IPS-15b (cell line): ENCODE measurements at regions not wholly inside any gene's neighbourhood (a gene's known extent, or its start where the extent isn't known, plus 50 kb on each side); places are given as distances from the start of the nearest gene placed in this dataset.

Experiments
- H3K27me3 ChIP-seq: one replicate; pipeline ENCODE4 v1.6.1; 2013; ENCODE audit warnings: low read length; ENCODE audit not compliant: control insufficient read depth, insufficient read depth
- H3K36me3 ChIP-seq: one replicate; pipeline ENCODE4 v1.6.1; 2013; ENCODE audit warnings: low read length; ENCODE audit not compliant: control insufficient read depth, insufficient read depth
- H3K4me1 ChIP-seq: one replicate; pipeline ENCODE4 v1.6.1; 2013; ENCODE audit warnings: mild to moderate bottlenecking, low read length; ENCODE audit not compliant: control insufficient read depth, insufficient read depth
- H3K4me3 ChIP-seq: one replicate; pipeline ENCODE4 v1.5.1; 2013; ENCODE audit warnings: low read depth, low read length
- H3K9ac ChIP-seq: one replicate; pipeline ENCODE4 v1.6.1; 2013; ENCODE audit warnings: low read depth, mild to moderate bottlenecking, low read length
- H3K9me3 ChIP-seq: one replicate; pipeline ENCODE4 v1.6.1; 2013; ENCODE audit warnings: mild to moderate bottlenecking, low read length; ENCODE audit not compliant: control insufficient read depth, insufficient read depth

GRCh38 chr5:138663561-138663960 lies 88.4 kb upstream of the HSPA9 start:
- Histone ChIP-seq H3K4me1 (no peaks in the 10 kb centered on the region), H3K36me3 (no peaks in the 10 kb centered on the region), H3K9ac (no peak overlapping the region), H3K9me3 (no peaks in the 10 kb centered on the region), H3K4me3 (no peak overlapping the region), H3K27me3 (no peaks in the 10 kb centered on the region)

DNA sequence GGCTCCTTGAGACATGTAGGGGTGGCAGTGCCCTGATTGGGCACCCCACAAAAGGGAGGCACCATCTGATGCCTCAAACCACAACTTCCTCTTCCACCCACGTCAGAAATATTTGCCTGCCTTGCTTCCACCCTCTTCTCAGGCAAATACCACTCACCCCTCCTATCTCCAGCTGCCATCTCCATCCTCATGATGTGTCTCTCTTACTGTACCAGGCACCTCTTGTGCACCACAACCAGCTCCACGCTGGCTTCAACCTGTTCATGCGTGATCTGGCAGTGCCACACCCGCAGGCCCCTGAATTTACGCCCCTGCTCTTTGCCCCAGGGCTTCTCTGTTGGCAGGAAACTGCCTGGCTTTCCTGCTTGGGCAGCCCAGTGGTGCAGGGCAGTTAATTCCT lies 87.8 kb upstream of the HSPA9 start:
- H3K27me3 ChIP-seq: no peaks in the 10 kb centered on the region
- H3K9ac ChIP-seq: no peak overlapping the region
- no peak overlapping the region for H3K4me3 ChIP-seq

GRCh38 chr5:138662599-138662998 lies 87.4 kb upstream of the HSPA9 start:
- Histone ChIP-seq H3K4me1 (no peaks in the 10 kb centered on the region), H3K9me3 (no peaks in the 10 kb centered on the region), H3K27me3 (no peaks in the 10 kb centered on the region), H3K9ac (no peak overlapping the region), H3K36me3 (no peaks in the 10 kb centered on the region), H3K4me3 (no peak overlapping the region)

More for the DNA sequence above, 87.8 kb upstream of the HSPA9 start:
- Histone ChIP-seq H3K4me1 (no peaks in the 10 kb centered on the region), H3K9me3 (no peaks in the 10 kb centered on the region), H3K36me3 (no peaks in the 10 kb centered on the region)

- Histone ChIP-seq H3K9ac (no peak overlapping the region), H3K4me1 (no peaks in the 10 kb centered on the region), H3K9me3 (no peaks in the 10 kb centered on the region), H3K27me3 (no peaks in the 10 kb centered on the region), H3K4me3 (no peak overlapping the region), H3K36me3 (no peaks in the 10 kb centered on the region)
Observed at GRCh38 chr5:138661991-138662434, 86.8 kb upstream of the HSPA9 start.

GRCh38 chr5:138661291-138661960 lies 86.2 kb upstream of the HSPA9 start:
- Histone ChIP-seq H3K9ac (no peak overlapping the region), H3K27me3 (no peaks in the 10 kb centered on the region), H3K36me3 (no peaks in the 10 kb centered on the region), H3K4me1 (no peaks in the 10 kb centered on the region), H3K4me3 (no peak overlapping the region), H3K9me3 (no peaks in the 10 kb centered on the region)

DNA sequence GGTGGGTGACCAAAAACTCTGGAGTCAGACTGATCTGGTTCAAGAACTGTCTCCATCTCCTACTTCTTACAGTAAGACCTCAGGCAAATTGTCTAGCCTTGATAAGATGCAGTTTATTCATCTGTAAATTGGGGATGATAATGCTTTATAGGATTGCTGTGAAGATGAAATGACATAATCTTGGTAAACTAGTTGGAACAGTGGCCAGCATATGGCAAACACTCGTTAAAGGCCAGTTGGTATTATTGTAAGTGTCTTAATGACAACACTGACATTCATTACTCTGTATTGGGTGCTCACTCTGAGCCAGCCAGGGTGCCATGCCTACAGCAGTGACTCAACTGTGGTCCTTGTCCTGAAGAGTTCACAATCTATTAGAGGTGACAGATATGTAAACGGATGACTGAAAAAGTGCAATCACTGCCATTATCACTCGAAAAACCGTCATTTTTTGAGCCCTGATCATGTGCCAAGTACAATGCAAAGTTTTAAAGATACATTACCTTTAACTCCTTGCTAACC lies 84.9 kb upstream of the HSPA9 start:
- Histone ChIP-seq H3K4me3 (no peak overlapping the region), H3K9me3 (no peaks in the 10 kb centered on the region), H3K27me3 (no peaks in the 10 kb centered on the region), H3K9ac (no peak overlapping the region), H3K4me1 (no peaks in the 10 kb centered on the region), H3K36me3 (no peaks in the 10 kb centered on the region)

- Histone ChIP-seq H3K36me3 (no peaks in the 10 kb centered on the region), H3K9me3 (no peaks in the 10 kb centered on the region), H3K4me1 (no peaks in the 10 kb centered on the region), H3K27me3 (no peaks in the 10 kb centered on the region), H3K9ac (no peak overlapping the region), H3K4me3 (no peak overlapping the region)
Observed at GRCh38 chr5:138659561-138659960, 84.4 kb upstream of the HSPA9 start.

DNA sequence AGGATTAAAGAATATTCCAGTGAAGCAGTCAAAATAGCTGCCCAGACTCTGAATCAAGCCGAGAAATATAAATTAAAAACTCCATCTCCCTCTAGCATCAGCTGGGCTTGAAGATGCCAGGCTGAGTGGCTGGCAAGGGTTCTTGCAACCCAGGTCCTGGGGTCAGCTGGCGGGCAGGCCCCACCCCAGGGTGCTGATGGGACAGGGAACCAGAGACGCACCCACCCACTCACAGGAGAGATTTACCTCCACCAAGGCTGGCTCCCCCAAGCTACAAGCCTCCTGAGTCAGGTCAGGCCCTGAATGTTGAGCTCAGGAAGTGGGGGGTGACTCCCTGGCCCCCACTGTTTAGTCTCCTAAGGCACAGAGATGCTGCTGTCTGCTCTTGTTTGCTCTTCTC lies 83.9 kb upstream of the HSPA9 start:
- Histone ChIP-seq H3K36me3 (no peaks in the 10 kb centered on the region), H3K4me3 (no peak overlapping the region), H3K4me1 (no peaks in the 10 kb centered on the region), H3K9ac (no peak overlapping the region), H3K9me3 (no peaks in the 10 kb centered on the region), H3K27me3 (no peaks in the 10 kb centered on the region)

DNA sequence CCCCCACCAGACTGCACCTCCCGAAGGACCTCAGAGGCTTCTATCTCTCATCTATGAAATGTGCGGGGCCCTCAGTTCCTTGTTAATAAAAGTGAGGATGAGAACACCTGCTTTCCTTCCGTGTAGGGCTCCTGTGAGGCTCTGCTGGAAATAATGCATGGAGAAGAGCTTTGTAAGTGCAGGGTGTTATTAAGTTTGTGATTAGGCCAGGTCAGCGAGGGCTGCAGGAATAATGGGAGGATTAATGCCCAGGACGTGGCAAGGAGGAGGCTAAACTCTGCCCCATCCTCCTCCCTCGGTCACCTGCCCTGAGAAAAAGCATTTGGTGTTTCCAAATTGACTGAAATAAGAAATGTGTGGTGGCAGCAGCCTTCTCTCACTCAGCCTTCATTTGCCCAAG lies 83.5 kb upstream of the HSPA9 start:
- Histone ChIP-seq H3K27me3 (no peaks in the 10 kb centered on the region), H3K4me3 (no peak overlapping the region), H3K9me3 (no peaks in the 10 kb centered on the region), H3K36me3 (no peaks in the 10 kb centered on the region), H3K9ac (no peak overlapping the region), H3K4me1 (peaks cover 1% of the 10 kb centered on the region)

- no peak overlapping the region for H3K4me3 ChIP-seq
- H3K27me3 ChIP-seq: no peaks in the 10 kb centered on the region
- no peak overlapping the region for H3K9ac ChIP-seq
- H3K4me1 ChIP-seq: peaks cover 2% of the 10 kb centered on the region
- H3K36me3 ChIP-seq: no peaks in the 10 kb centered on the region
- no peaks in the 10 kb centered on the region for H3K9me3 ChIP-seq
Observed at GRCh38 chr5:138657360-138657759, 82.2 kb upstream of the HSPA9 start.

GRCh38 chr5:138656916-138657315 lies 81.7 kb upstream of the HSPA9 start:
- Histone ChIP-seq H3K9me3 (no peaks in the 10 kb centered on the region), H3K4me3 (no peak overlapping the region), H3K36me3 (no peaks in the 10 kb centered on the region), H3K4me1 (peaks cover 2% of the 10 kb centered on the region), H3K9ac (no peak overlapping the region), H3K27me3 (no peaks in the 10 kb centered on the region)

GRCh38 chr5:138655530-138656190 lies 80.5 kb upstream of the HSPA9 start:
- Histone ChIP-seq H3K36me3 (no peaks in the 10 kb centered on the region), H3K9ac (no peak overlapping the region), H3K27me3 (no peaks in the 10 kb centered on the region), H3K4me1 (peaks cover 2% of the 10 kb centered on the region), H3K4me3 (no peak overlapping the region), H3K9me3 (no peaks in the 10 kb centered on the region)
